Right atrium auricular region (tissue), 2 donors: ENCODE measurements at regions not wholly inside any gene's neighbourhood (a gene's known extent, or its start where the extent isn't known, plus 50 kb on each side); places are given as distances from the start of the nearest gene placed in this dataset.

Source experiments
- DNase-seq: peaks from one replicate; pipeline ENCODE4 v3.0.0-alpha.2; 2019; ENCODE audit warnings: low spot score
- H3K27ac ChIP-seq, 2 donors: fragments of 200-600 bp; sonication (generic); 1 replicate in 1 of 2; 2 replicates in 1 of 2; pipeline ENCODE4 v1.5.1; 2016 to 2019
- H3K27me3 ChIP-seq, 2 donors: fragments of 200-600 bp; sonication (generic); one replicate each; pipeline versions ENCODE4 v1.5.1 to v1.6.0; 2017 to 2019
- H3K36me3 ChIP-seq: fragments of 200-600 bp; sonication (generic); one replicate; pipeline ENCODE4 v1.5.1; 2016
- H3K4me1 ChIP-seq, 2 donors: fragments of 200-600 bp; sonication (generic); one replicate each; pipeline versions ENCODE4 v1.5.1 to v1.6.0; 2017 to 2019
- H3K4me3 ChIP-seq, 2 donors: fragments of 200-600 bp; sonication (generic); 1 replicate in 1 of 2; 2 replicates in 1 of 2; pipeline ENCODE4 v1.5.1; 2017 to 2019; ENCODE audit warnings: mild to moderate bottlenecking in 1 of 2, moderate library complexity in 1 of 2
- H3K9me3 ChIP-seq, 2 donors: fragments of 200-600 bp; sonication (generic); one replicate each; pipeline ENCODE4 v1.5.1; 2019
- TF ChIP-seq, protein P1 (sequence below), 2 donors: fragments of 200-600 bp; sonication (generic); IDR thresholded peaks; one replicate each; pipeline ENCODE4 v1.5.1; 2019; ENCODE audit warnings: antibody characterized with exemption in 2 of 2

GRCh38 chr17:69764146-69764545, 310.9 kb upstream of the KCNJ16 start:
- Histone ChIP-seq H3K9me3 (no peaks in the 10 kb centered on the region), H3K4me1 (no peaks in the 10 kb centered on the region), H3K4me3 (no peak overlapping the region), H3K27ac (no peak overlapping the region), H3K36me3 (no peaks in the 10 kb centered on the region), H3K27me3 (no peaks in the 10 kb centered on the region)
- no peak for DNase-seq
- TF ChIP-seq, protein P1, sequence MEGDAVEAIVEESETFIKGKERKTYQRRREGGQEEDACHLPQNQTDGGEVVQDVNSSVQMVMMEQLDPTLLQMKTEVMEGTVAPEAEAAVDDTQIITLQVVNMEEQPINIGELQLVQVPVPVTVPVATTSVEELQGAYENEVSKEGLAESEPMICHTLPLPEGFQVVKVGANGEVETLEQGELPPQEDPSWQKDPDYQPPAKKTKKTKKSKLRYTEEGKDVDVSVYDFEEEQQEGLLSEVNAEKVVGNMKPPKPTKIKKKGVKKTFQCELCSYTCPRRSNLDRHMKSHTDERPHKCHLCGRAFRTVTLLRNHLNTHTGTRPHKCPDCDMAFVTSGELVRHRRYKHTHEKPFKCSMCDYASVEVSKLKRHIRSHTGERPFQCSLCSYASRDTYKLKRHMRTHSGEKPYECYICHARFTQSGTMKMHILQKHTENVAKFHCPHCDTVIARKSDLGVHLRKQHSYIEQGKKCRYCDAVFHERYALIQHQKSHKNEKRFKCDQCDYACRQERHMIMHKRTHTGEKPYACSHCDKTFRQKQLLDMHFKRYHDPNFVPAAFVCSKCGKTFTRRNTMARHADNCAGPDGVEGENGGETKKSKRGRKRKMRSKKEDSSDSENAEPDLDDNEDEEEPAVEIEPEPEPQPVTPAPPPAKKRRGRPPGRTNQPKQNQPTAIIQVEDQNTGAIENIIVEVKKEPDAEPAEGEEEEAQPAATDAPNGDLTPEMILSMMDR (IDR thresholded peaks at IDR 0.05), result no peak

GRCh38 chr17:69769050-69769449, 306.0 kb upstream of the KCNJ16 start:
- no peaks in the 10 kb centered on the region for H3K36me3 ChIP-seq
- H3K27me3 ChIP-seq, result no peaks in the 10 kb centered on the region
- no peak overlapping the region for H3K4me3 ChIP-seq
- H3K4me1 ChIP-seq, result no peaks in the 10 kb centered on the region
- TF ChIP-seq, protein P1 (IDR thresholded peaks at IDR 0.05), result no peak
- no peak for DNase-seq
- H3K9me3 ChIP-seq, result no peaks in the 10 kb centered on the region
- H3K27ac ChIP-seq, result no peak overlapping the region

GRCh38 chr17:69773081-69773480, 301.9 kb upstream of the KCNJ16 start:
- Histone ChIP-seq H3K4me1 (no peaks in the 10 kb centered on the region), H3K9me3 (no peaks in the 10 kb centered on the region), H3K27me3 (no peaks in the 10 kb centered on the region), H3K36me3 (no peaks in the 10 kb centered on the region), H3K4me3 (no peak overlapping the region), H3K27ac (no peak overlapping the region)
- no peak for DNase-seq
- TF ChIP-seq, protein P1 (IDR thresholded peaks at IDR 0.05), result no peak

- H3K27ac ChIP-seq, result no peak overlapping the region
- H3K36me3 ChIP-seq, result no peaks in the 10 kb centered on the region
- DNase-seq, result no peak
- H3K9me3 ChIP-seq, result peaks cover 0 to 6% of the 10 kb centered on the region in 2 donors
- H3K4me3 ChIP-seq, result no peak overlapping the region
- no peaks in the 10 kb centered on the region for H3K4me1 ChIP-seq
- H3K27me3 ChIP-seq, result no peaks in the 10 kb centered on the region
- TF ChIP-seq, protein P1 (IDR thresholded peaks at IDR 0.05), result no peak
Measured at GRCh38 chr17:69779378-69780214, 295.4 kb upstream of the KCNJ16 start.

DNA sequence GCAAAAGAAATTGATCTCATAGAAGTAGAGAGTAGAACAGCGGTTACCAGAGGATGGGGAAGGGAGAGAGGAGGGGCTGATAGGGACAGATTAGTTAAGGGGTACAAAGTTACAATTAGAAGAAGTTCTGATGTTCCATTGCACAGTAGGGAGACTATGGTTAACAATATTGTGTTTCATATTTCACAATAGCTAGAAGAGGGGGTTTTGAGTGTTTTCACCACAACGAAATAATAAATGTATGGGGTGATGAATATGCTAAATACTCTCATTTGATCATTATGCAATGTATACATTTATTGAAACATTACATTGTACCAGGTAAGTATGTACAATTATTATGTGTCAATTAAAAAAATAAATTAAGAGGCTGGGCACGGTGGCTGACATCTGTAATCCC, 291.2 kb upstream of the KCNJ16 start:
- Histone ChIP-seq H3K9me3 (peaks cover 0 to 6% of the 10 kb centered on the region in 2 donors), H3K36me3 (no peaks in the 10 kb centered on the region), H3K27ac (no peak overlapping the region), H3K4me1 (no peaks in the 10 kb centered on the region), H3K4me3 (no peak overlapping the region), H3K27me3 (no peaks in the 10 kb centered on the region)
- TF ChIP-seq, protein P1 (IDR thresholded peaks at IDR 0.05), result no peak
- DNase-seq, result no peak

DNA sequence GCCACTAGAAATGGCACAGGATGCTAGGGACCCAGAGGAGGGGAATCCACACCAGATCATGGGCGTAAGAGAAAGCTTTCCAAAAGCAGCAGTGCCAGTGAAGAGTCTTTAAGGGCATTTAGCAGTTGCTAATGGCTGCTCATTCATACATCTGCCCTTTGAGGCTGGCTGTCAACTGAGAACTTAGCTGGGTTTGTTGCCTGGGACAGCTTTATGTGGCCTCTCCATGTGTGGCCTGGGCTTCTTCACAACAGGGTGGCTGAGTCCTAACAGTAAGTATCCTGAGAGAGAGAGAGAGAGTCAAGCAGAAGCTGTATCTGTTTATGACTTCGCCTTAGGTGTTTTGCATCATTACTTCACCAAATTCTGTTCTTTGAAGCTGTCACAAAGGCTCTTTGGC, 286.1 kb upstream of the KCNJ16 start:
- H3K27me3 ChIP-seq, result no peaks in the 10 kb centered on the region
- H3K4me3 ChIP-seq, result no peak overlapping the region
- DNase-seq, result no peak
- H3K9me3 ChIP-seq, result no peaks in the 10 kb centered on the region
- TF ChIP-seq, protein P1 (IDR thresholded peaks at IDR 0.05), result no peak
- H3K4me1 ChIP-seq, result no peaks in the 10 kb centered on the region
- no peaks in the 10 kb centered on the region for H3K36me3 ChIP-seq
- H3K27ac ChIP-seq, result no peak overlapping the region
